IPS DF 4.7 (cell line): ENCODE measurements at regions not wholly inside any gene's neighbourhood (a gene's known extent, or its start where the extent isn't known, plus 50 kb on each side); places are given as distances from the start of the nearest gene placed in this dataset.
A peak's percentile ranks its signal among the peaks of the same experiment; 100 is the strongest.

ENCODE experiments used
- DNase-seq: peaks from one replicate; pipeline ENCODE4 v3.0.0-alpha.2; 2013; ENCODE audit warnings: low spot score; ENCODE audit errors: extremely low read depth

DNA sequence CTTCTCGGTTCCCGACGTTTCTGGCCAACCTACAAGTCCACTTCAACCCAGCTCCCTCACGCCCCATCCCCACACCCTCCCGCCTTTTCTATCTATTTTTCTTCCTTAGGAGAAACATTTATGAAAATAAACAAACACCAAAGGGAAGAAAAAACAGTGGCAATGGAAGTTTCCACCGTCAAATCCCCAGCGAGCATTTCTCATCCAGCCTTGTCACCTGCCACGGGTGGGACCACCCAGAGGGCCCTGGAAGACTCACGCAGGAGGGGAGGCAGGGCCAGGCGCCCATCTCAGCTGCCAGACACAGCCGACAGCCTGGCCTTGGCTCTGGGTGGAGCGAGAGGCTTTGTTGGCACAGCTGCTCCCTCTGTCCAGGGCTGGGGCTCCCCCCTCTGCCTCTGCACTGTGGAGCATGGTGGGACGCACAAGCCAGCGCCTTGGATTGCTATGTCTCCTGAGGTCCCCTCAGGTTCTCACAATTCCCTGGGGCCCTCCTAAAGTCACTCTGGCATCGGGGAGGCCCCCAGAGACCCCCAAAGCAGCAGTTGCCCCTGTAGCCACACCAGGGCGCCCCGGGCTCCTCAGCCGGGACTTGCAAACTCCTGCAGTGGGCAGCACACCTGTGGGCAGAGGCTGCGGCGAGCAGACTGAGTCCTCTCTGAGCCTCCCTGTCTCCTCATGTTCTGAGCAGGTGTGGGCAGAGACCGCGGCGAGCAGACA, 395.7 kb upstream of the SALL3 start:
- DNase-seq = no peak

- no peak for DNase-seq
Observed at GRCh38 chr18:78584459-78585022, 395.1 kb upstream of the SALL3 start.

DNA sequence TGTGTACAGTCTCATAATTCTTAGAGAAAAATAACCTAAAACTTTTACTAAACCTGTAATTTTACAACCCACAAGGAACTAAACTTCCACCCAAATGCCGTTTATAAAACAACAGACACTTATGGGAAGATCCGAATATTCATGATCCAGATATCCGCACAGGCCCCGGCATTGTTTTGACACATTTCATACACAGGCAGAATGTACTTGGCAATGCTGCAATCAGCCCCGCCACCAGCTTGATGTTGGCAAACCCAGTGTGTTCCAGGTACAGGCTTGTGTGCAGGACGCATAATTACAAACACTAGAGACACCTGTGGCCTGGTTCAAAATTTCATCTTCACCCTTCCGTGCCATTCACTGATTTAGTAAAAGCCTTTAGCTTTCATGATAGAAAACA, 393.0 kb upstream of the SALL3 start:
- no peak for DNase-seq

DNA sequence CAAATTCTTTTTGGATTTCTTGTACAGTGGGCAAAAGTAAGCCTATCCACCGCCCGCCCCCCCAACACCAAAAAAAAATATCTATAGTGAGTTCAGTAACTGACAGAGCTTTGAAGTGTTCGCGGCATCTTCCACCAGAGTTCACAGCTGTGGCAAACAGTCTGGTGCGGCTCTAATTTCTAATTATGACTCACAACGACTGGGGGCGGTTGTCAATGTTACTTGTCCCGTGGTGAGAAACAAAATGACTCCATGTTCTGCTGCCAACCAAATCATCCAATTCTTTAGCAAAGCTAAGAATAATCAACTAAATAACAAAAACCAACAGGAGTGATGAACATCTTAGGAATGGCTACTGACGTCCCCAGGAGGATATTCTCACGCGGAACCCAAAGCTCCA, 392.5 kb upstream of the SALL3 start:
- no peak for DNase-seq

DNA sequence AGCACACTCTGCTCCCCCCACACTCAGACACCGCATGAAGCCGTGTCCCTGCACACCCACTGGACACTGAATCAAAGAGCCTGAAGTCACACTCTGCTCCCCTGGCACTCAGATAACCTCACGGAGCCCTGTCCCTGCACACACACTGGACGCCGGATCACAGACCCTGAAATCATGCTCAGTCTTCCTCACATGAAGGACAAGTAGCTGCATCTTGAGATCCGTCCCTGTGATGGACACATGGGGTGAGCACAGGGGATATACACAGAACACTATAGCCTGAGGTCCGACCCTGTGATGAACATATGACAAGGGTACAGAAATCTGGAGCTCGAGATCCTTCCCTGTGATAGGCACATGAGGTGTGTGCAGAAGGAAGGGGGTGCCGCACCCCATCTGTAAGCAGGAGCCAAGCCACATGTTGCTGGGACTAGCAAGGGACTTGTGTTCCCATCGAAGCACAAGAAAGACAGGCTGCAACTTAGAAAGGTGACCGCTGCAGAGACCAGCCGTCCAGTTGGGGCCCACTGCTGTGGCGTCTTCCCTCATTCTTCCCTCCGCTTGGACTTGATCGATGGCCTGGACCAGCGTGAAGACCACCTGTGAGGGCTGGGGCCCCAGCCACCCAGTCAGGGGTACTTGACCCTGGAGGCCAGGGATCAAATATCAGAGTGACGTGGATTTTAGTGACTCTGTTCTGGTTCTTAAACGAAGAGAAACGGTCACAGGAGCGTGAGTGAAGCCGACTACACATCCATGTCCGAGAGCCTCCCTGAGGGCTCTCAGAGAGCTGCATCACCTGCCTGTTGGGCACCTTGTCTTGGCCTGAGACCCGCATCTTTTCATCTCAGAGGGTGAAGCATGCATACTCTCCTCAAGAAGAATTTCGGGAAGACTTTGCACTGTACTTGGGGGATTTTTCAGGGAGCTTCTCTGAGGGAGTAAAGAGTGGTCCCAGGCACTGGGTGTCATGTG, 391.7 kb upstream of the SALL3 start:
- no peak for DNase-seq

DNA sequence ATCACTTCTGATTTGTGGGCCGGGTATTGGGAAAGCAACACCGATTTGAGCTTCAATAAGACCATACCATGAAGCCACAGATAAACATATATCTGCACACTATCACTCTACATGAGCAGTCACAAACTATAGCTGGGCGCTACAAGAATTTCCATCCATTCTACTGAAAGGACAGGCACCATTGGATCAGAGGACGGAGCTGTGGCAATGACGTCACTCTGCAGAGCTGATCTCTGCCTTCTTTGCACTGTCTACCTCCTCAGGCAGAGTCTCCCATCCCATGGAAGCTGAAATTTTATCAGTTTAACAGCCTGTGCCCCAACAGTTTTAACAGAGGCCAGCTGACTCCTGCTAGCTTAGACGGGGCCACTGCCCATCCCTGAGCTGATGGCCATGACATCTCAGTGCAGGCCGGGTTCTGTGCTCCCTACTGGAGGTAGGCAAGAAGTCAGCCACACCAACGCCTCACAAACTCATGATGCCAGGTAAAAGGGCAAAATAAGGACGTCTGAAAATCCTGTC, 389.6 kb upstream of the SALL3 start:
- DNase-seq = no peak

GRCh38 chr18:78595453-78595852, 384.2 kb upstream of the SALL3 start:
- no peak for DNase-seq

DNA sequence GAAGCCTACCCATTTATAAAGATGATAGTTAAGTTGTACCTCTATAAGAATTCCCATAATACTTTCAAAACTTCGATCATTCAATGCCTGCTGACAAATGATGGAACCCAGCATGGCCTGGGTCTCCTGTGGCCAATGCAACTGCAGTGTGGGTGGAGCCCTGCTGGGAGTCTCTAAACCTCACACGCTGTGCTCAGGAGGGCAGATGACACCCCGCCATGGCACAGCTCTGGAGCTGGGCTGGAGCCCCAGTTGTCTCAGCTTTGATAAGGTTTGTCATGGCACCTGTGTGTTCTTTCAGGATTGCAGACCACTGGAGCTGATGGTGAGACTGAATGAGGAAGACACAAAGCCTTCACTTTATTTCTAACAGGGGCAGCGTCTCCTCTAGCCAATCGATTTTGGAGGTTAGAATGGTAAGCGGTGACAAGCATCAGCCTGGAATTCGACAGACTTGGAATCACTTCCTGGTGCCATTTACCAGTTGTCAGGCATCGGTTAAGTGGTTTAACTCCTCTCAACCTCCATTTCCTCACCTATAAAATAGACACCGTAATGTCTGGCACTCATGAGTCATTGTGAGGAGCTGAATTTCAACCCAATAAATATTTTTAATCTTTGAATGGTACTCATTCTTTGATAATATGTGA, 383.6 kb upstream of the SALL3 start:
- DNase-seq = no peak

DNA sequence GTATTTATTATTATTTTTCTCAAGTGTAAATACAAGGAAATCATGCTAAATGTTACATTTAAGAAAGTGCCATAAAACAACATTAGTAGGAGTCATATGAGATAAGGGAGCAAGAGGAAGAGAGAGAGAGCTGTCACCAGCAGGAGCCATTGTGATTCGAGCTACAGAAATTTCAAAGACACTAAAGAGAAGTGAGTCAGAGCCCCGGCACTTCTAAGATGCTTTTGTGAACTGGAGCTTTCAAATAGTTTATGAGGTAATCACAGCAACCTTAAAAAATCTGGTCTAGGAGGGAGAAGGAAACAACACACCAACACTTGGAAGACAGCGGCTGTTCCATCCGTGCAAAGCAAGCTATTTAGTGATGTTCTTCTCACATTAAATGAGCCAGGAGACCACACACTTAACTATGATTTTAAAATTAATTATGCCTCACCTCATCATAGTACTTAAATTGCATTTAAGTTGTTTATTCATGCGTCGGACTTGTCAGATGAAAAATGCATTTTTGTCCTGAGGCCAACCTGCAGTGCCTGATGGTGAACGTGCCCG, 382.7 kb upstream of the SALL3 start:
- DNase-seq = peak; percentile 28

DNA sequence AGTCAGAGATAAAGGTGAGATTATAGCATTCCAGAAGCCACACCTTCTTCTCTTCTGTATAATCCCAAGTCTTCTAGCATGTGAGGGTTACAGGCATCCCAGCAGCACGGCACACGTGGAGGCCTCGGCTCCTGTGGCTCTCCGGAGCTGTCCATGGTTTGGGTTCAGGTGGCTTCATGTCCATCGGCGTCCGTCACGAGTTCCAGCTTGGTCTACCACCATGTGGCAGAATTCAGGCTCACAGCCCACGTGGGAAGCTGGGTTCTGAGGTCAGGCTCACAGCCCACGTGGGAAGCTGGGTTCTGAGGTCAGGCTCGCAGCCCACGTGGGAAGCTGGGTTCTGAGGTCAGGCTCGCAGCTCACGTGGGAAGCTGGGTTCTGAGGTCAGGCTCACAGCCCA, 378.3 kb upstream of the SALL3 start:
- DNase-seq = no peak

DNA sequence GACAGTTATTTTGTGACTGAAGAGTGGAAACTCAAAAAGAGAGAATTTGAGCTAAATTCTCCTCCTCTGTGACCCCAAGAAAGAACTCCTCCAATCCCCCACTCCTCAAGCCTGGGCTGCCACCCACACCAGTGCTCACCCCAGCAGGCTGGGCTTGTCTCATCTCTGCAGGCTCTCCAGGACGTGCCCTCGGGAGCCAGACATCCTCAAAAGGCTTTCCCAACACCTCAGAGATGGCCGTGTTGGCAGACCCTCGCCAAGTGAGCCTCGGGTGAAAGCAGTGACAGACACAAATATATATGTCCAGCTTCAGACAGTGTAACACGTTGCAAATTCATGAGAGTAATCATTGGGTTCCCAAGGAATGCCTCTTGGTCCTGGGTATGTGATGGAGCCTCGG, 377.7 kb upstream of the SALL3 start:
- no peak for DNase-seq

- DNase-seq = no peak
Observed at GRCh38 chr18:78602430-78602829, 377.2 kb upstream of the SALL3 start.

DNA sequence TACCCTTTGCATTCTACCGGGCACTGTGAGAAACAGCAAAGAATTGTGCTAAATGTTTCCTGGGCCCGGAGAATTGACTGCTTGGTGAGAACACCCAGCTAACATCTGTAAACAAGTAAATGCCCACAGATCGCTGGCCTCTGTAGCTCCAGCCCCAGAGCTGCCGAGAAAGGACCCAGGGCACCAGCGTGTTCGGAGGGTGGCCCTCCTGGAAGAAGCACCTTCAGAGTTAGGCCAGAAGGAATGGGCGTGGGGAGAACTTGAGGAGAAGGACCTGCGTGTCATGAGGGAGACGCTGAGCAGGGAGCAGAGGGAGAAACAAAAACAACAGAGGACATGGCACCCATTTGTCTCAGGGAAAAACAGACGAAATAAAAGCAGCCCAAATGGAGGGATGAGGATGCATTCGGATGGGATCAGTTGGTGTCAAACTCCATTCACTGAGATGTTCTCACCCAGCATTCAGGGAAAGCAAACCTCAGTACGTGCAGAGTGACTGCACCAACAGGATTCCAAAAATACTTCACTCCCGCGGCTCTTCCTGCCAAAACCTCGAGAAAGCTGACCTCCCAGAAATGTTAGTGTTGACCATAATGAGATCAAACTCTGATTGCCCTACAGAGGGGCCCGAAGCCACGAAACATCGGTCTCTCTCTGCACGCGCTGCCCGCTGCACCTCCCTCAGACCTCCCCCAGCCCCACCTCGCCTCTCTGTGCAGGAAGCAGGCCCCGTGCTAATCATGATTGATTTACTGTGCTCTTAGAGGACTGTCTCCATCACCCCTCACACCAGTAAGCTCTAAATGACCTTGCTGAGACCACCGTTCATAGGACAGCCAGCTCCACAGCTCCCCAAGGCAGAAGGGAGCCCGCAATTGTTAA, 376.3 kb upstream of the SALL3 start:
- DNase-seq = no peak

GRCh38 chr18:78605255-78605654, 374.4 kb upstream of the SALL3 start:
- DNase-seq = no peak

GRCh38 chr18:78607221-78607620, 372.4 kb upstream of the SALL3 start:
- DNase-seq = no peak

DNA sequence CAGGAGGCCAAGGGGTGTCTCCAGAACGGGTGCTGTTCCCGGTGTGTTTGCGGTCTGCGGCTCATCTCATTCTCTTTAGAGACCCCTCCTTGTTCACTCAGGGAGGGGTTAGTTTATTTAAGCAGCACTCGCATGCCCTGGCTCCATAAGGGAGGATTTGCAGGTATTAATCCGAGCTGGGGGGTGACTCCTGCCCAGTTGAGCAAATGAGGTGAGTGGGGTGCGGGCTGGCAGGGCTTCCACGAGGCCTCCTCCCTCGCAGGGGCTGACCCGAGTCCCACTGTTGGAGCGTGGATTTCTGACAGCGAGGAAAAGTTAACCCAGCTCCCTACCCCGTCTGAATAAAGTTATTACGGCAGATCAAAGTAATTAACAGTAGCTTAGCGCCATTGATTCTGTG, 371.8 kb upstream of the SALL3 start:
- no peak for DNase-seq

DNA sequence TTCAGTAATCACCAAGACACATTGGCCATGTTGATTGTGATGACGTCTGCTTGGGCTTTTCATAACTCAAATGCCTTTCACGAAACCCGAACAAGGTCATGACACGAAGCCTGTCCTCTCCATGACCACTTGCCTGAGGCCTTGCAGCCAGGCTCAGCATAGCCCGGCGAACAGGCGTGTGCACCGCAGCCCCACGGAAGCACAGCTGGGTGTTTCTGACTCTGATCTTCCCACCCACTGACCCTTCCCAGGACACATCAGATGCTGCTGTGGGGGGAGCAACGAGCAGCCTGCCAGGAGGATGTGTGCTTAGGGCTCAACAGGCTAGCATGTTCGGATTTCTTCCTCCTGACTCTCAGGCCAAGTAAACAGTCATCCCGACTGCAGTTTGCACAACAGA, 369.4 kb upstream of the SALL3 start:
- DNase-seq = no peak

GRCh38 chr18:78611201-78611800, 368.3 kb upstream of the SALL3 start:
- DNase-seq = no peak

DNA sequence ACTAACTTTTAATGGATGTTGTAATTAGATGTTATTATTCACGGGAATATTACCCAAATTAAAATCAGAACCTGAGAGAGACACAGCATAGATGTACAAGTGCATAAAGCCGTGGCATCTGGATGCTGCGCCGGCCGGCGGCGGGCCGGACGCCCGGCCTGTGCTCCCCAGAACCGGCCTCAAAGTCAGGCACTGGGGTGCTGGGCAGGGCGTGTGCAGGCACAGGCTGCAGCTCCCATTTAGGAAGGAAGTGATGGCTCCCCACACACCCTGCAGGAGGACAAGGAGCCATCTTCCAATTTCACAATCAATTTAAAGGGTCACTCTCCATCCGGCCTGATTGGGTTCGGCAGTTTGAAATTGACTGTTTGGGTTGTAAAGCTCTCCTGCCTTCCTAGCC, 367.7 kb upstream of the SALL3 start:
- DNase-seq = no peak

DNA sequence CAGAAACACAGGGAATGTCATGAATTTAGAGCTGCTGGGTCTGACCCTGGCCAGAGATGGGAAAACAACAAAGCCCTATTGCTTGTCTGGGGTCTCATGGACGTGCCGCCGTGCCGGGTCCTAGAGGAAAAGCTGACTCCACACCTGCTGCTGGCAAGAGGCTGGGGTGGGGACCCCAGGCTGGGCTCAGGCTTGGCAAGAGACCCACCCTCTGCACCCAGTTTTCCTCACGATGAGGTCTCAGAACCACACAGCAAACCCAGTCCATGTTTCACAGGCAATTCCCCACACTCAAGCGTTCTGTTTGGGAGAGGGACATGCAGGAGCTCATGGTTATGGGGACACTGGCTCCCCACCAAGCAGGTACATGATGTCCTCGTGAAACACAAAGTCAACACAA, 367.3 kb upstream of the SALL3 start:
- DNase-seq = no peak
